GM04504 (cell line): ENCODE measurements at regions not wholly inside any gene's neighbourhood (a gene's known extent, or its start where the extent isn't known, plus 50 kb on each side); places are given as distances from the start of the nearest gene placed in this dataset.
A peak's percentile ranks its signal among the peaks of the same experiment; 100 is the strongest.

ENCODE experiments used
- DNase-seq: peaks from one replicate; pipeline ENCODE4 v3.0.0-alpha.2; 2012; ENCODE audit warnings: low read depth

- DNase-seq: no peak
These were observed 75.4 kb downstream of the CDC7 start for GRCh38 chr1:91575909-91576519.

- DNase-seq: no peak
These were observed 77.9 kb downstream of the CDC7 start for GRCh38 chr1:91578320-91579109.

GRCh38 chr1:91579658-91580228 is 79.1 kb downstream of the CDC7 start:
- DNase-seq: no peak

GRCh38 chr1:91582431-91582921 is 81.8 kb downstream of the CDC7 start:
- DNase-seq: peak; percentile 93

GRCh38 chr1:91583326-91583755 is 82.7 kb downstream of the CDC7 start:
- peak; percentile 88 for DNase-seq

- no peak for DNase-seq
These were observed 83.7 kb downstream of the CDC7 start for GRCh38 chr1:91584309-91584708.

GRCh38 chr1:91584878-91585277 is 84.2 kb downstream of the CDC7 start:
- DNase-seq: no peak

GRCh38 chr1:91585502-91585901 is 84.9 kb downstream of the CDC7 start:
- no peak for DNase-seq

GRCh38 chr1:91585982-91586381 is 85.3 kb downstream of the CDC7 start:
- DNase-seq: no peak

GRCh38 chr1:91589437-91589836 is 88.8 kb downstream of the CDC7 start:
- DNase-seq: no peak

- no peak for DNase-seq
These were observed 90.7 kb downstream of the CDC7 start for GRCh38 chr1:91591175-91591974.

GRCh38 chr1:91592716-91593477 is 92.2 kb downstream of the CDC7 start:
- DNase-seq: no peak

GRCh38 chr1:91594383-91595055 is 93.9 kb downstream of the CDC7 start:
- no peak for DNase-seq

- DNase-seq: no peak
These were observed 95.8 kb downstream of the CDC7 start for GRCh38 chr1:91596474-91596873.

GRCh38 chr1:91597215-91597614 is 96.6 kb downstream of the CDC7 start:
- no peak for DNase-seq

- DNase-seq: no peak
These were observed 100.0 kb downstream of the CDC7 start for GRCh38 chr1:91600431-91601337.

- no peak for DNase-seq
These were observed 101.1 kb downstream of the CDC7 start for GRCh38 chr1:91601554-91602376.

- DNase-seq: no peak
These were observed 102.8 kb downstream of the CDC7 start for GRCh38 chr1:91603409-91603808.

- DNase-seq: no peak
These were observed 104.0 kb downstream of the CDC7 start for GRCh38 chr1:91604632-91605031.
